Stimulated activated effector memory CD8-positive, alpha-beta T cell treated with anti-CD3 and anti-CD28 coated beads, Interleukin-12 subunit alpha, Interleukin-12 subunit beta, amount 100 ng/mL, for 72 hours (primary cell): ENCODE measurements at regions not wholly inside any gene's neighbourhood (a gene's known extent, or its start where the extent isn't known, plus 50 kb on each side); places are given as distances from the start of the nearest gene placed in this dataset.
"Not testable (repeated sequence)": the region's sequence is repeated elsewhere in the genome, so short reads cannot be mapped to it uniquely, and the experiment has no call there.

Experiments
- ATAC-seq: fragments of 150-1000 bp; cut with Tn5 transposase; 2 replicates; pipeline ENCODE4 v1.10.0; 2021
- DNase-seq, 2 donors: peaks; one replicate each; pipeline ENCODE4 v3.0.0; 2021 to 2022; ENCODE audit warnings: low spot score in 2 of 2
- H3K27ac Mint-ChIP-seq: one replicate; pipeline ENCODE4 v1.8.0; 2022; ENCODE audit warnings: mild to moderate bottlenecking, mixed read lengths
- H3K36me3 Mint-ChIP-seq: one replicate; pipeline ENCODE4 v1.8.0; 2022; ENCODE audit warnings: mild to moderate bottlenecking, mixed read lengths
- H3K4me1 Mint-ChIP-seq: one replicate; pipeline ENCODE4 v1.8.0; 2022; ENCODE audit warnings: mixed read lengths
- H3K4me3 Mint-ChIP-seq: one replicate; pipeline ENCODE4 v1.8.0; 2022; ENCODE audit warnings: mild to moderate bottlenecking, mixed read lengths
- H3K9me3 Mint-ChIP-seq: one replicate; pipeline ENCODE4 v1.8.0; 2022; ENCODE audit warnings: mixed read lengths

DNA sequence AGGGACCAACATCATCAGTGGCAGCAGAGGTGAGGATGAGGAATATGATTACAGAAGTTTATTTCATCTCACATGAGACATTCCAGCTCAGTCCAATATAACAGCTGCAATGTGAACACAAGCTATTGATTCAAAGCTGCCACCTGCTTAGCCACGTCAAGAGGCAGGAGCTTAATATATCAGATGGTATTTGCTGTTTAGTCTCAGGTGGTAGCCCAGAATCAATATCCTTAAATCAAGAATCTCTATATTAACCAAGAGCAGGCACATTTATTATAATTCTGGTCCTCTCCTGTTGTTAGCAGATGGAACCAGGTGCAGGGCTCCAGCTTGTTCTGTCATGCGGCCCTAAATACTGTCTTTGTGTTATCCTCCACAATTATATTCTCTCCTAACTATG is 431.6 kb downstream of the ICE1 start:
- ATAC-seq (no peak), DNase-seq (no peak)
- no peaks in the 10 kb centered on the region for H3K36me3 Mint-ChIP-seq
- no peak overlapping the region for H3K4me3 Mint-ChIP-seq
- no peak overlapping the region for H3K27ac Mint-ChIP-seq
- H3K9me3 Mint-ChIP-seq, result peaks cover 3% of the 10 kb centered on the region
- no peaks in the 10 kb centered on the region for H3K4me1 Mint-ChIP-seq

DNA sequence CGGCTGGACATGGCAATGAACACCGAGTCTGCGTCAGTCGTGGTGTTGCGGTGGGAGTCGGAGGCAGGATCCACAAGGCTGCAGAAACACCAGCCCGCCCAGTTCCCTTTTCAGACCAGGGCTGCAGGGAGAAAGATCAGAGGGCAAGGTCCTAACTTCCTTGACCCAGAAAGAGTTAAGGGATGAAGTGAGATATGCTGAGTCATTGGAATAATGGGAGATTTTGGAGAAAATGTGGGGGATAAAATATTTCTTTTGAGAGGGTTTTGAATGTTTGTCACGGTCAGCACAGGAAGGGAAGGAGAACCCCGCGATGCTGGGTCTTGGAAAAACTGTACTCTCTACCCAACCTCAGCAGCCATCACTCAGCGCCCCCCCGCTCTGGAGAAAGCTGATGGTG is 416.0 kb downstream of the ICE1 start:
- DNase-seq (no peak), ATAC-seq (no peak)
- Mint-ChIP-seq H3K4me3 (no peak overlapping the region), H3K27ac (no peak overlapping the region), H3K9me3 (no peaks in the 10 kb centered on the region), H3K4me1 (no peaks in the 10 kb centered on the region), H3K36me3 (no peaks in the 10 kb centered on the region)

DNA sequence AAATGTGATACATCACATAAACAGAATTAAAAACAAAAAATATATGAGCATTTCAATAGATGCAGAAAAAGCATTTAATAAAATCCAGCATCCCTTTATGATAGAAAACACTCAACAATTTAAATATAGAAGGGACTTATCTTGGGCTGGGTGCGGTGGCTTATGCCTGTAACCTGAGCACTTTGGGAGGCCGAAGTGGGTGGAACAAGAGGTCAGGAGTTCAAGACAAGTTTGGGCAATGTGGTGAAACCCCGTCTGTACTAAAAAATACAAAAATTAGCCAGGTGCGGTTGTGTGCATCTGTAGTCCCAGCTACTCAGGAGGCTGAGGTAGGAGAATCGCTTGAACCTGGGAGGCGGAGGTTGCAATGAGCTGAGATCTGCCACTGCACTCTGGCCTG is 409.1 kb downstream of the ICE1 start:
- not testable (repeated sequence) for ATAC-seq, H3K27ac Mint-ChIP-seq, H3K9me3 Mint-ChIP-seq, DNase-seq, H3K36me3 Mint-ChIP-seq, H3K4me1 Mint-ChIP-seq, H3K4me3 Mint-ChIP-seq

DNA sequence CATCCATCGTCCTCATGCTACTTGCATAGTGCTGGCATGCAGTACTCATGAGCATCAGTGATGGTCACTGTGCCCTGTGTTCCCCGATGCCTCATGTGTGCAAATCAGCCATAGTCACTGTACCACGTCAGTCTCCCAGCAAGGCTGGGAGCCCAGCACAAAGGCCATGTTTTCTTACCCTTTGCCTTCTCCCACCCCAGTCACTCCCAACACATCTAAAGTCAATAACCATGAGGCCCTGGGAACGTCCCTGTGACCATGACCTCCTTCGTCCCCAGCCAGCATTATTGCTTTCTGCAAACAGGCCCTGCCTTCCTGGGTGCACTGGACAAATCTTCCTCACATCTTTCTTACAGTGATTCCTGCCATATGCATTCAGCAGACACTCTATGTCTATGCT is 406.1 kb downstream of the ICE1 start:
- no peaks in the 10 kb centered on the region for H3K4me1 Mint-ChIP-seq
- no peaks in the 10 kb centered on the region for H3K36me3 Mint-ChIP-seq
- DNase-seq (no peak), ATAC-seq (no peak)
- H3K4me3 Mint-ChIP-seq, result no peak overlapping the region
- no peaks in the 10 kb centered on the region for H3K9me3 Mint-ChIP-seq
- H3K27ac Mint-ChIP-seq, result no peak overlapping the region

DNA sequence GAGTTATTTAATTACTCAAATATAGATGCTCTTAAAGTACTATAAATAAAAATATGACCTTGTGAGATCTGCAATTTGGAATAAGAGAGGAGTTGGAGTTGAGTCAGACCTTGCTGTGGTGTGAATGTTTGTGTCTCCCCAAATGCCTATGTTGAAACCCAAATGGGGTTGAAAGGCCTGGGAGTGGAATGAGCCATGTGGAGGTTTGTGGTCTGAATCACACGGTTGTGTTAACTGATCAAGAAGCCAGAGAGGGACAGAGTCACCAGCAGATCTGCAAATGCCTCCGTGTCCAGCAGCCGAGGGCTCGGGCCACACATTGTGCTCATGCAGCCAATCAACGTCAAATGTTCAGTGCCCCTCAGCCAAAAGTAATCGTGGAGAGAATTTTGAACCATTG is 404.4 kb downstream of the ICE1 start:
- ATAC-seq (no peak), DNase-seq (no peak)
- H3K4me1 Mint-ChIP-seq, result no peaks in the 10 kb centered on the region
- no peaks in the 10 kb centered on the region for H3K9me3 Mint-ChIP-seq
- no peak overlapping the region for H3K4me3 Mint-ChIP-seq
- no peak overlapping the region for H3K27ac Mint-ChIP-seq
- no peaks in the 10 kb centered on the region for H3K36me3 Mint-ChIP-seq

DNA sequence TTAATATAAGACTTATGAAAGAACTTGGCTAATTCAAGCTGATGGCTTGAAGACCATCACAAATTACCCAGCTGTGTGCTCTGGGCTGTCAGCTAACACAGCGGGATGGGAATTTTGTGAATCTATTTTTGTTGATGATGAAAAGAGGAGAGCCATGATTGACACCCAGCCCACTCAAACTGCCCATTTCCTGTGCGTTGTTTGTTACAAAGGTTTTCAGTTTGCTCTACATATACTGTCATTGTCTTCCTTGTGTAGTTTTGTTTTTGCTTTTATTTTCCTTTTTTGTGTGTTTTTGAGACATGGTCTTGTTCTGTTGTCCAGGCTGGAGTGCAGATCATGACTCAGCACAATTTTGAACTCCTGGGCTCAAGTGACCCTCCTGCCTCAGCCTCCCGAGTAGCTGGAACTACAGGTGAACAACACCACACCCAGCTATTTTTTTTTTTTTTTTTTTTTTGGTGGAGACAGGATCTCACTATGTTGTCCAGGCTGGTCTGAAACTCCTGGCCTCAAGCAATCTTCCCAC is 400.3 kb downstream of the ICE1 start:
- no peaks in the 10 kb centered on the region for H3K36me3 Mint-ChIP-seq
- no peaks in the 10 kb centered on the region for H3K9me3 Mint-ChIP-seq
- no peak overlapping the region for H3K27ac Mint-ChIP-seq
- no peak overlapping the region for H3K4me3 Mint-ChIP-seq
- no peaks in the 10 kb centered on the region for H3K4me1 Mint-ChIP-seq
- ATAC-seq, result no peak
- DNase-seq, result no peak

DNA sequence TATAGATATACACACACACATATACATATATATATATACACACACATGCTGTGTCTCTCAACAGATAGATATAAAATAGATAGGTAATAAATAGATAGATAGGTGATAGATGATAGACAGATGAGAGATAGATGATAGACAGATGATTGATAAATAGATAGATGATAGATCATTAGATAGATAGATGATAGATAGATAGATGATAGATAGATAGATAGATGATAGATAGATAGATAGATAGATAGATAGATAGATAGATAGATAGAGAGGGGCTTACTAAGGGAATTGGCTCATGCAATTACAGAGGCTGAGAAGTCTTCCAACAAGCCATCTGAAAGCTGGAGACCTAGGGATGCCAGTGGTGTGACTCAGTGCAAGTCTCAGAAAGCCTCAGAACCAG is 394.5 kb downstream of the ICE1 start:
- Mint-ChIP-seq H3K27ac (no peak overlapping the region), H3K4me1 (no peaks in the 10 kb centered on the region), H3K9me3 (peaks cover 3% of the 10 kb centered on the region), H3K36me3 (no peaks in the 10 kb centered on the region), H3K4me3 (no peak overlapping the region)
- DNase-seq, result no peak
- no peak for ATAC-seq

DNA sequence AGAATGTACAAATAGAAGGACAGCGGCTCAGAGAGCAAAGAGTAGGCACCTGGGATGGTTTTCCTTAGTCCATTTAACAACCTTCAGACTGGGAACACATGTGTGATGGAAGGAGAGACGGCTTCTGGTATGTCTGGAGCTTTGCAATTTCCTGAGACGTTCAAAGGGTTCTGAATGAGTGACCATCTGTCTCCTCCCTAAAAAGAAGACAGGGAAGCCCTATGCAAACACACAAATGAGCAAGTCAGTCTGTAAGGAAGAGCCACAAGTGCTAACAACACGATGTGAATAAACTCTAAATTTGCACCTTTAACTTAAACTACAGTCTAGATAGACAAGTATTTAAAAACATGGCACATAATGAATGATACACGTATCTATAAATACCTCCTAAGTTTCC is 391.0 kb downstream of the ICE1 start:
- Mint-ChIP-seq H3K9me3 (peaks cover 3% of the 10 kb centered on the region), H3K27ac (no peak overlapping the region), H3K36me3 (no peaks in the 10 kb centered on the region), H3K4me1 (no peaks in the 10 kb centered on the region), H3K4me3 (no peak overlapping the region)
- ATAC-seq (no peak), DNase-seq (no peak)

DNA sequence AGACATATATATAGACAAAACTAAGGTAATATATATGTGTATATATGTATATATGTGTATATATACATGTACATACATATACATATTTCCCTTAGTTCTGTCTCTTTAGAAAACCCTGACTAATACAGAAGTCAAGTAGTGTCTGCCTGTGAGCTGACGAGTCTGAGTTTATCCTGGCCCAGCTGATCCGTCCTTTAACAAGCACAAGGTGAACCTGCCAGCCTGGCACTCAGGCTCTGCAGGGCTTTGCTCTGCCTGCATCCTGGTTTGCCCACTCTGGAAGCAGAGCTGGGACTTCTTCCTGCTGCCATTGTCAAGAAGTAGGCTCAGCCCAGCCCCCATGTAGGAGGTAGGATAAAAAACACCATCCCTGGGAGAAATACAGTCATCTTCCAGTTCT is 388.0 kb downstream of the ICE1 start:
- DNase-seq (no peak), ATAC-seq (no peak)
- H3K4me3 Mint-ChIP-seq, result no peak overlapping the region
- no peaks in the 10 kb centered on the region for H3K9me3 Mint-ChIP-seq
- no peak overlapping the region for H3K27ac Mint-ChIP-seq
- H3K4me1 Mint-ChIP-seq, result no peaks in the 10 kb centered on the region
- H3K36me3 Mint-ChIP-seq, result no peaks in the 10 kb centered on the region

DNA sequence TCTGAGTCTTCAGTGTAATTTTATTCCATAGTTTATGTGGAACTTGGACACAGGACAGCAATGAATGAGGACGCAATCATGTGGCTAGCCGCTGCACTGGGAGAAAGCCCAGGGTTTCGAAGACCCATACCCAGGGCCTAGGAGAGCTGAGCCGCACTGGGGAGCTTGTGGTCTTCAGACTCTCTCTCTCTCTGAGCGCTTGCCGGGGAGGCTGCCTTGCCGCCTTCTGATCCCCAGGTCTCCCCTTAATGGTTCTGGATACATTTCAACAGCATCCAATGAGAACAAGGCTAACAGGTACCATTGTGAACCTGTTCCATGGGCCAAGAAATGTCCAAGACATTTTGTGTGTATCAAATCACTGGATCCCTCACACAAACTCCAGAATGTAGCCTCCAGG is 383.4 kb downstream of the ICE1 start:
- Mint-ChIP-seq H3K4me1 (no peaks in the 10 kb centered on the region), H3K36me3 (no peaks in the 10 kb centered on the region), H3K27ac (no peak overlapping the region), H3K4me3 (no peak overlapping the region), H3K9me3 (no peaks in the 10 kb centered on the region)
- DNase-seq, result no peak
- ATAC-seq, result no peak

DNA sequence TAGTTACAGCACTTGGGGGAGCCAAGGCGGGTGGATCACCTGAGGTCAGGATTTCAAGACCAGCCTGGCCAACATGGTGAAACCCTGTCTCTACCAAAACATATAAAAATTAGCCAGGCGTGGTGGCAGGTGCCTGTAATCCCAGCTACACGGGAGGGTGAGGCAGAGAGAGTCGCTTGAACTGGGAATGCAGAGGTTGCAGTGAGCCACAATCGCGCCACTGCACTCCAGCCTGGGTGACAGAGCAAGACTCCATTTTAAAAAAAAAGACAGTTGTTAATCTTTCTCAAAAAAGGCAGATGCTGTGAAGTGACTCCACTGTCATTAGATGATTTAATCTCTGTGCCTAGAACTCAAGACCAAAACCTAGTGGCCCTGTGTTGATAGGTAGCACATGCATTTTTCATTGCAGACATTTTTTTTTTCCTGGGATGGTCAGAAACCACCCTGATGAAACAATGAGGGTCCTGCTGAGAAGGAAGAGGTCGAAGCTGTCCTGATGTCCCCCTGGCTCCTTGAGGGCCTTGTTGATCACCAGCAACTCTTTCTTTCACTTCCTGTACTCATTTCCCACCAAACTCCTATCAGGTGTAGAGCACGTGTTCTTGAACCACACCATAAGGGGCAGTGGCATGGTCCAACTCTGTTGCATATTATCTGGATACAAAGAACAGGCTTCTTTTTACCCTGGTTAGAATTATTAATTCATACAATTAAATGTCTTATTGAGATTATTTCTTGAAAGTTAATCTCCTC is 382.2 kb downstream of the ICE1 start:
- ATAC-seq (no peak), DNase-seq (no peak)
- H3K4me3 Mint-ChIP-seq, result no peak overlapping the region
- H3K4me1 Mint-ChIP-seq, result no peaks in the 10 kb centered on the region
- no peak overlapping the region for H3K27ac Mint-ChIP-seq
- H3K36me3 Mint-ChIP-seq, result no peaks in the 10 kb centered on the region
- H3K9me3 Mint-ChIP-seq, result no peaks in the 10 kb centered on the region

DNA sequence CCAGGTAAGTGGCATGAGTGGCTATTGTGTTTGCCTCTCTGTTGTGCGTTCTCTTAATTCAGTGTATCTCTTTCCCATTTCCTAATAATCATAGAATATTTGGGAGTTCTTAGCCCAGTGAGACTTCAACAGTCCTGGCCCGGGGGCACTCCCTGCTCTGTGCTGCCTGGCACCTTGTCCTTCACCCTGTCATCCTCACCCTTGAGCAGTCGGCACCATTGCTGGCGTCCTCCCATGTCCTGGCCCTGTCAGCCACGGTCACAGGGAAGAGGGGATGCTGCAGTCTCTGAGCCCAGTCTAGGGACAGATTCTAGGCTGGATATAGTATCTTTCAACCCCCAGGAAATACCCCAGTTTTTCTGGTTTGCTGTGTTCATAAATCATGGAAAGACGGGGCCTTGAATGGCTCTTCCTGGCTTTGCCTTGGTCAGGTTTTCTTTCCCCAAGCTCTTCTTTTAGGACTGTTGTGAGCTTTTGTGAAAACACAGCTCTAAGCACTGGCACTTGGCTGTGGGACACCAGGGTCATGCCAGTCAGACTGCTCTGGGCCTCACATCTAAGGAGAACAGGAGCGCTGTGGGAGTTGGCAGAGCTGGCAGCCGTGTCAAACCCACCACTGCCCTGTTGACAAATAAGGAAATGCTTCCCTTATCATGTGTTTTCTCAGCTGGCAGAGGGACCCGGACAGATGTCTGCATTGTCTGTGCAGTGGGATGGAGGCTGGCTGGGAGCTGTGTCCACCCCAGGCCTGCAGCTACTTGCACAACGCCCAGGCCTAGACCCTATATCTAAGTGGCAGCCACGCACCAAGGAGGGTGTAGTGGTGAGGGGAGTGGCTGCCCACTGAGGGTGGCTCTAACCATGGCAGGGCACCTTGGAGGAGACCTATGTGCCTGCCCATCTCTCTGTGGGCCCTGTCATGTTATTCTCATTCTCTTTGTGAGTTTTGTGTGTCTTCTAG is 378.6 kb downstream of the ICE1 start:
- ATAC-seq (peak; percentile 29), DNase-seq (no peak)
- H3K4me1 Mint-ChIP-seq, result no peaks in the 10 kb centered on the region
- H3K36me3 Mint-ChIP-seq, result no peaks in the 10 kb centered on the region
- H3K27ac Mint-ChIP-seq, result no peak overlapping the region
- H3K4me3 Mint-ChIP-seq, result no peak overlapping the region
- no peaks in the 10 kb centered on the region for H3K9me3 Mint-ChIP-seq

DNA sequence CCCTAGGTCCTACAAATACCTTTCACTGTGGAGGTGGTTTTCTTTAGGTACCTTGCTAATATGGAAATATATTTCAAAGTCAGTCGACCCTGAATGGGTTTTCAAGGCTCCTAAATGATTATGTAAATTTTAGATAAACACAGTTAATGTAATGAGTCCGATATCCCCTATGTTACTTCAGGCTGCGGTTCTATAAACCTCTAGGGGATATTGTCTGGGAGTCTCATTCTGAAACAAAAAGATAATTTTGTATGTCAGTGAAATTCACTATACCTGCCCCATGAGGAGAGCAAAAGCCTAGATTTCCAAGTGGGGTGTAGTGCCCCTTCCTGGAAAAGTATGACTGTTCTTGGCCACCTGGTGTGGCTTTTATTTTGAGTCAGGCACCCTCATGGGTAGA is 377.3 kb downstream of the ICE1 start:
- no peak overlapping the region for H3K27ac Mint-ChIP-seq
- no peaks in the 10 kb centered on the region for H3K4me1 Mint-ChIP-seq
- no peaks in the 10 kb centered on the region for H3K9me3 Mint-ChIP-seq
- ATAC-seq, result no peak
- H3K36me3 Mint-ChIP-seq, result no peaks in the 10 kb centered on the region
- no peak for DNase-seq
- no peak overlapping the region for H3K4me3 Mint-ChIP-seq

DNA sequence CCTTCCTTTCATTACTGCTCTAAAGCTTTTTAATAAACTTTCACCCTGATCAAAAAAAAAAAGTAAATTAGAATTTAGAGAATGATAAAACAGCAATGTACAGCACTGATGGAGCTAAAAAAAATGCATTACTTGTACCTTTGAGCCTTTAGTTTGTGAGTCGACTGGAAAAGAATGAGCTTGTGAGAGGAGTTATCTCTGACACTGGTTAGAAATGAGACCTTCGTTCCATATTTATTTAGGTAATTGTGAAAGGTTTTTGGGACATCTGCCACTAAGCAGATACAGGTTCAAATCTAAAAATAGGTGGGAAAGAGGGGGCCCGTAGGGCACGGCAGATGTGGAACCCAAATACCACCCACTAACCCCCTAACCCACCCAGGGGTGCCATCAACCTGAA is 376.8 kb downstream of the ICE1 start:
- no peak for ATAC-seq

DNA sequence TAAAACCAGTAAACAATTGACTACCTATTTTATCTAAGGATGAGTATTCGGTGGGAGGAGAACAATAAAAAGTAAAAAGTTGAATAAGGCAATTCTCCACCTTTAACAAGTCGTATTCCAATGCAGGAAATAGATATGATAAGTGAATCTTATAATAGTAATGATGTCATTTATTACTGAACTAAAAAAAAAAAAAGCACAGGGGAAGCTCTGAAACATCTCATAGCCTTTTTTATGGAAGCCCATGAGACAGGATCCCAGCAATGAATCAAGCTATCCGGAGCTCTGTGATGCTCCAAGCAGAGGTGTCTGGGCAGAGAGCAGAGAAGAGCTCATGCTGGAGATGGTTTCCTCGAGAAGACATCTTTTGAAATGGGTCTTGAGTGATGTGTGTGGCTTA is 376.0 kb downstream of the ICE1 start:
- H3K36me3 Mint-ChIP-seq, result no peaks in the 10 kb centered on the region
- H3K4me1 Mint-ChIP-seq, result no peaks in the 10 kb centered on the region
- no peak overlapping the region for H3K4me3 Mint-ChIP-seq
- no peaks in the 10 kb centered on the region for H3K9me3 Mint-ChIP-seq
- H3K27ac Mint-ChIP-seq, result no peak overlapping the region
- ATAC-seq, result no peak
- DNase-seq, result no peak

More for the DNA sequence above, 376.8 kb downstream of the ICE1 start:
- Mint-ChIP-seq H3K36me3 (no peaks in the 10 kb centered on the region), H3K27ac (no peak overlapping the region), H3K9me3 (no peaks in the 10 kb centered on the region), H3K4me1 (no peaks in the 10 kb centered on the region), H3K4me3 (no peak overlapping the region)
- no peak for DNase-seq

DNA sequence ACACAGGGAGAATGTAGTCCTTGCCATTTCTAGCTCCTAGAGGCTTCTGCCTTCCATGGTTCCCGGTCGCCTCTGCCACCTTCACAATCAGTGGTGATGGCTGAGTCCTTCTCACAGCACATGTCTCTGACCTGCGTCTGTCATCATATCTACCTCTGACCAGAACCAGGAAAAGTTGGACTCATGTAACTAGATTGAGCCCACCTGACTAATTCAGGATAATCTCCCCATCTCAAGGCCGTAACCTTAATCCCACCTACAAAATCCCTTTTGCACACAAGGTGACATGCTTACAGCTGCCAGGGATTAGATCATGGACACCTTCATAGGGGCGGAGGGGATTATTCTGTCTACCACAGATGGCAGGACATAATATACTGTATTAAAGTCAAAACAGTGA is 375.6 kb downstream of the ICE1 start:
- no peaks in the 10 kb centered on the region for H3K9me3 Mint-ChIP-seq
- no peak overlapping the region for H3K27ac Mint-ChIP-seq
- H3K4me3 Mint-ChIP-seq, result no peak overlapping the region
- DNase-seq (no peak), ATAC-seq (no peak)
- H3K36me3 Mint-ChIP-seq, result no peaks in the 10 kb centered on the region
- H3K4me1 Mint-ChIP-seq, result no peaks in the 10 kb centered on the region
